DMS 273 (cell line): ENCODE measurements at regions not wholly inside any gene's neighbourhood (a gene's known extent, or its start where the extent isn't known, plus 50 kb on each side); places are given as distances from the start of the nearest gene placed in this dataset.
A peak's percentile ranks its signal among the peaks of the same experiment; 100 is the strongest.

Source experiments
- DNase-seq: peaks from one replicate; lab custom pipeline; 2025; ENCODE audit not compliant: unreplicated experiment; lab: John Stamatoyannopoulos, UW

- no peak for DNase-seq
Measured at GRCh38 chr5:159422361-159422760, 92.1 kb upstream of the IL12B start.

GRCh38 chr5:159422910-159423309 is 92.6 kb upstream of the IL12B start:
- no peak for DNase-seq

GRCh38 chr5:159424123-159424522 is 93.8 kb upstream of the IL12B start:
- no peak for DNase-seq

GRCh38 chr5:159426694-159427093 is 96.4 kb upstream of the IL12B start:
- no peak for DNase-seq

- DNase-seq = no peak
Measured at GRCh38 chr5:159427180-159428012, 97.1 kb upstream of the IL12B start.

GRCh38 chr5:159430361-159431012 is 100.2 kb upstream of the IL12B start:
- no peak for DNase-seq

GRCh38 chr5:159435855-159436254 is 105.6 kb upstream of the IL12B start:
- no peak for DNase-seq

- no peak for DNase-seq
Measured at GRCh38 chr5:159438092-159438491, 107.8 kb upstream of the IL12B start.

- no peak for DNase-seq
Measured at GRCh38 chr5:159439002-159439401, 108.7 kb upstream of the IL12B start.

GRCh38 chr5:159440235-159440634 is 109.9 kb upstream of the IL12B start:
- no peak for DNase-seq

GRCh38 chr5:159440968-159441367 is 110.7 kb upstream of the IL12B start:
- DNase-seq = no peak

GRCh38 chr5:159441441-159441840 is 111.2 kb upstream of the IL12B start:
- DNase-seq = peak; percentile 55

GRCh38 chr5:159442206-159442850 is 112.0 kb upstream of the IL12B start:
- no peak for DNase-seq

- DNase-seq = peak; percentile 84
Measured at GRCh38 chr5:159444441-159445082, 114.3 kb upstream of the IL12B start.

GRCh38 chr5:159447116-159447515 is 116.8 kb upstream of the IL12B start:
- no peak for DNase-seq

- DNase-seq = no peak
Measured at GRCh38 chr5:159448841-159449407, 118.6 kb upstream of the IL12B start.

GRCh38 chr5:159449925-159450324 is 119.6 kb upstream of the IL12B start:
- no peak for DNase-seq

- no peak for DNase-seq
Measured at GRCh38 chr5:159450417-159450816, 120.1 kb upstream of the IL12B start.

- peak; percentile 6 for DNase-seq
Measured at GRCh38 chr5:159451197-159452052, 121.1 kb upstream of the IL12B start.

- no peak for DNase-seq
Measured at GRCh38 chr5:159452480-159453167, 122.3 kb upstream of the IL12B start.
